OCI-LY7 (cell line): ENCODE measurements at regions not wholly inside any gene's neighbourhood (a gene's known extent, or its start where the extent isn't known, plus 50 kb on each side); places are given as distances from the start of the nearest gene placed in this dataset.

ENCODE experiments used
- EZH2phosphoT487 ChIP-seq: fragments of 200-600 bp; sonication (generic); IDR thresholded peaks from 2 replicates; pipeline ENCODE4 v1.6.1; 2018; ENCODE audit warnings: low read depth, borderline replicate concordance, mild to moderate bottlenecking, mixed run types, antibody characterized with exemption, low read length, moderate library complexity, mixed read lengths
- TF ChIP-seq, protein P1 (sequence below): fragments of 200-600 bp; sonication (generic); conservative IDR thresholded peaks from 2 replicates; pipeline ENCODE4 v1.5.1; 2014; ENCODE audit warnings: mild to moderate bottlenecking, antibody characterized with exemption, low read length, moderate library complexity, mixed read lengths

GRCh38 chrX:39479856-39480255 is 617.9 kb downstream of the BCOR start:
- TF ChIP-seq, protein P1, sequence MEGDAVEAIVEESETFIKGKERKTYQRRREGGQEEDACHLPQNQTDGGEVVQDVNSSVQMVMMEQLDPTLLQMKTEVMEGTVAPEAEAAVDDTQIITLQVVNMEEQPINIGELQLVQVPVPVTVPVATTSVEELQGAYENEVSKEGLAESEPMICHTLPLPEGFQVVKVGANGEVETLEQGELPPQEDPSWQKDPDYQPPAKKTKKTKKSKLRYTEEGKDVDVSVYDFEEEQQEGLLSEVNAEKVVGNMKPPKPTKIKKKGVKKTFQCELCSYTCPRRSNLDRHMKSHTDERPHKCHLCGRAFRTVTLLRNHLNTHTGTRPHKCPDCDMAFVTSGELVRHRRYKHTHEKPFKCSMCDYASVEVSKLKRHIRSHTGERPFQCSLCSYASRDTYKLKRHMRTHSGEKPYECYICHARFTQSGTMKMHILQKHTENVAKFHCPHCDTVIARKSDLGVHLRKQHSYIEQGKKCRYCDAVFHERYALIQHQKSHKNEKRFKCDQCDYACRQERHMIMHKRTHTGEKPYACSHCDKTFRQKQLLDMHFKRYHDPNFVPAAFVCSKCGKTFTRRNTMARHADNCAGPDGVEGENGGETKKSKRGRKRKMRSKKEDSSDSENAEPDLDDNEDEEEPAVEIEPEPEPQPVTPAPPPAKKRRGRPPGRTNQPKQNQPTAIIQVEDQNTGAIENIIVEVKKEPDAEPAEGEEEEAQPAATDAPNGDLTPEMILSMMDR = no peak
- no peak for TF ChIP-seq EZH2phosphoT487
